SK-N-SH treated with all-trans-retinoic acid at 6 μM for 48 hours (cell line): ENCODE measurements at regions not wholly inside any gene's neighbourhood (a gene's known extent, or its start where the extent isn't known, plus 50 kb on each side); places are given as distances from the start of the nearest gene placed in this dataset.

Experiments
- ARNTL ChIP-seq: fragments of 450-650 bp; formaldehyde crosslinking; IDR thresholded peaks from 2 replicates; pipeline ENCODE4 v1.5.0; 2020; ENCODE audit warnings: low read depth, mild to moderate bottlenecking, moderate library complexity, borderline replicate concordance
- CSRNP3 ChIP-seq: fragments of 250-450 bp; sonication (Bioruptor Pico); IDR thresholded peaks from 2 replicates; pipeline ENCODE4 v1.5.1; 2021; ENCODE audit warnings: mild to moderate bottlenecking, moderate library complexity
- ESRRG ChIP-seq: fragments of 250-450 bp; sonication (Bioruptor Pico); IDR thresholded peaks from 2 replicates; pipeline ENCODE4 v1.6.1; 2021; ENCODE audit warnings: mild to moderate bottlenecking
- ISL1 ChIP-seq: fragments of 250-450 bp; sonication (Bioruptor Pico); IDR thresholded peaks from 2 replicates; pipeline ENCODE4 v2.1.2; 2022; ENCODE audit warnings: mild to moderate bottlenecking, moderate library complexity
- PATZ1 ChIP-seq: fragments of 250-450 bp; sonication (Bioruptor Pico); IDR thresholded peaks from 2 replicates; pipeline ENCODE4 v1.8.0; 2020; ENCODE audit warnings: mild to moderate bottlenecking, moderate library complexity, borderline replicate concordance
- POU6F1 ChIP-seq: fragments of 250-450 bp; sonication (Bioruptor Pico); IDR thresholded peaks from 2 replicates; pipeline ENCODE4 v1.8.0; 2021; ENCODE audit warnings: low read depth, mild to moderate bottlenecking, moderate library complexity, borderline replicate concordance
- ZFP30 ChIP-seq: fragments of 450-650 bp; formaldehyde crosslinking; IDR thresholded peaks from 2 replicates; pipeline ENCODE4 v1.5.0; 2022; ENCODE audit warnings: mild to moderate bottlenecking, moderate library complexity
- ZNF70 ChIP-seq: fragments of 450-650 bp; formaldehyde crosslinking; IDR thresholded peaks from 2 replicates; pipeline ENCODE4 v1.5.0; 2020; ENCODE audit warnings: mild to moderate bottlenecking, moderate library complexity
- ZNF8 ChIP-seq: fragments of 450-650 bp; formaldehyde crosslinking; IDR thresholded peaks from 2 replicates; pipeline ENCODE4 v1.5.0; 2020; ENCODE audit warnings: mild to moderate bottlenecking, moderate library complexity

GRCh38 chr9:82489201-82489821 lies 500.7 kb downstream of the SPATA31D1 start:
- TF ChIP-seq ZNF8 (CRISPR knock-in tag) (no peak), CSRNP3 (CRISPR knock-in tag) (no peak), ZFP30 (no peak), ISL1 (CRISPR knock-in tag) (peak; percentile 34; the same call in 1 of the 2 replicates), PATZ1 (CRISPR knock-in tag) (peak; percentile 61; the same call in 1 of the 2 replicates), ARNTL (CRISPR knock-in tag) (no peak), POU6F1 (CRISPR knock-in tag) (no peak), ZNF70 (CRISPR knock-in tag) (no peak), ESRRG (CRISPR knock-in tag) (no peak)
